Calu3 (cell line): ENCODE measurements at regions not wholly inside any gene's neighbourhood (a gene's known extent, or its start where the extent isn't known, plus 50 kb on each side); places are given as distances from the start of the nearest gene placed in this dataset.

Source experiments
- BruUV-seq: library from RNA; stranded (reverse); fragments of 400-500 nt; replicated peaks from 2 replicates; lab custom pipeline; 2021; lab: Mats Ljungman, UMichigan
- CTCF ChIA-PET: fragments of 300-600 bp; sonication (Branson Sonifier 250); formaldehyde crosslinking; loops from one replicate; lab custom pipeline; 2022; ENCODE audit warnings: antibody characterized with exemption; lab: Charles Lee
- DNase-seq: peaks from one replicate; pipeline ENCODE4 v3.0.0; 2022
- H3K27ac Mint-ChIP-seq: one replicate; pipeline ENCODE4 v1.8.0; 2022; ENCODE audit warnings: mixed read lengths; ENCODE audit not compliant: unreplicated experiment
- H3K27me3 Mint-ChIP-seq: one replicate; pipeline ENCODE4 v1.8.0; 2022; ENCODE audit warnings: mixed read lengths; ENCODE audit not compliant: unreplicated experiment
- H3K36me3 Mint-ChIP-seq: one replicate; pipeline ENCODE4 v1.8.0; 2022; ENCODE audit warnings: mild to moderate bottlenecking, moderate library complexity, mixed read lengths; ENCODE audit not compliant: insufficient read depth, unreplicated experiment
- H3K4me1 Mint-ChIP-seq: one replicate; pipeline ENCODE4 v1.8.0; 2022; ENCODE audit warnings: mild to moderate bottlenecking, low read depth, mixed read lengths; ENCODE audit not compliant: unreplicated experiment
- H3K4me3 Mint-ChIP-seq: one replicate; pipeline ENCODE4 v1.8.0; 2022; ENCODE audit warnings: mild to moderate bottlenecking, low read depth, moderate library complexity, mixed read lengths; ENCODE audit not compliant: unreplicated experiment
- H3K9me3 Mint-ChIP-seq: one replicate; pipeline ENCODE4 v1.8.0; 2022; ENCODE audit warnings: low read depth, mixed read lengths; ENCODE audit not compliant: unreplicated experiment
- CTCF ChIP-seq: fragments of 200-600 bp; IDR thresholded peaks from one replicate; pipeline ENCODE4 v1.8.0; 2022; ENCODE audit warnings: antibody characterized with exemption; ENCODE audit not compliant: unreplicated experiment
- intact Hi-C: fragments of 100-400 bp; cut with micrococcal nuclease; formaldehyde crosslinking; loops from one replicate; pipeline ENCODE4 v1.10.0; 2022; ENCODE audit not compliant: unreplicated experiment

GRCh38 chr16:35737076-35737475 is 2277.7 kb downstream of the TP53TG3F start:
- H3K27ac Mint-ChIP-seq: no peak overlapping the region
- peaks cover 42% of the 10 kb centered on the region for H3K9me3 Mint-ChIP-seq
- no peaks in the 10 kb centered on the region for H3K27me3 Mint-ChIP-seq
- DNase-seq: no peak
- H3K36me3 Mint-ChIP-seq: no peaks in the 10 kb centered on the region
- no peaks in the 10 kb centered on the region for H3K4me1 Mint-ChIP-seq
- no peak overlapping the region for H3K4me3 Mint-ChIP-seq
- no peak for TF ChIP-seq CTCF
- intact Hi-C loops: no loop called here
- BruUV-seq: no TSS peak
- CTCF ChIA-PET: no interaction called here

- CTCF ChIA-PET: no interaction called here
- no peaks in the 10 kb centered on the region for H3K4me1 Mint-ChIP-seq
- BruUV-seq: no TSS peak
- TF ChIP-seq CTCF: no peak
- no peaks in the 10 kb centered on the region for H3K27me3 Mint-ChIP-seq
- H3K4me3 Mint-ChIP-seq: no peak overlapping the region
- no peaks in the 10 kb centered on the region for H3K36me3 Mint-ChIP-seq
- H3K9me3 Mint-ChIP-seq: peaks cover 50% of the 10 kb centered on the region
- H3K27ac Mint-ChIP-seq: no peak overlapping the region
- DNase-seq: no peak
- intact Hi-C loops: no loop called here
Observed at GRCh38 chr16:35741546-35741945, 2282.1 kb downstream of the TP53TG3F start.

GRCh38 chr16:35743101-35743692 is 2283.8 kb downstream of the TP53TG3F start:
- DNase-seq: no peak
- TF ChIP-seq CTCF: no peak
- Mint-ChIP-seq H3K9me3 (peaks cover 57% of the 10 kb centered on the region), H3K27me3 (no peaks in the 10 kb centered on the region), H3K4me3 (no peak overlapping the region), H3K4me1 (no peaks in the 10 kb centered on the region), H3K27ac (no peak overlapping the region), H3K36me3 (peaks cover 5% of the 10 kb centered on the region)
- CTCF ChIA-PET: no interaction called here
- BruUV-seq: no TSS peak
- intact Hi-C loops: no loop called here

- BruUV-seq: no TSS peak
- H3K4me3 Mint-ChIP-seq: no peak overlapping the region
- H3K27ac Mint-ChIP-seq: no peak overlapping the region
- H3K36me3 Mint-ChIP-seq: peaks cover 5% of the 10 kb centered on the region
- CTCF ChIA-PET: no interaction called here
- no peak for DNase-seq
- TF ChIP-seq CTCF: no peak
- H3K9me3 Mint-ChIP-seq: peaks cover 56% of the 10 kb centered on the region
- H3K4me1 Mint-ChIP-seq: no peaks in the 10 kb centered on the region
- intact Hi-C loops: no loop called here
- no peaks in the 10 kb centered on the region for H3K27me3 Mint-ChIP-seq
Observed at GRCh38 chr16:35744084-35744483, 2284.7 kb downstream of the TP53TG3F start.
